BLaER1 treated with 17β-estradiol and CSF1 and Interleukin-3, amounts not matched to agents 10 nM and 100 nM (cell line): ENCODE measurements at regions not wholly inside any gene's neighbourhood (a gene's known extent, or its start where the extent isn't known, plus 50 kb on each side); places are given as distances from the start of the nearest gene placed in this dataset.
A peak's percentile ranks its signal among the peaks of the same experiment; 100 is the strongest.

ENCODE experiments used
- H3K27ac ChIP-seq, 11 experiments: shearing (Covaris generic); formaldehyde crosslinking; 2 replicates each; pipeline ENCODE4 v1.8.1; 2022
- H3K27me3 ChIP-seq, 11 experiments: shearing (Covaris generic); formaldehyde crosslinking; 2 replicates each; pipeline ENCODE4 v1.8.1; 2022
- H3K36me3 ChIP-seq, 11 experiments: shearing (Covaris generic); formaldehyde crosslinking; 2 replicates each; pipeline ENCODE4 v1.8.1; 2022
- H3K4me1 ChIP-seq, 10 experiments: shearing (Covaris generic); formaldehyde crosslinking; 2 replicates each; pipeline ENCODE4 v1.8.1; 2022
- H3K4me2 ChIP-seq, 11 experiments: shearing (Covaris generic); formaldehyde crosslinking; 2 replicates each; pipeline ENCODE4 v1.8.1; 2022
- H3K4me3 ChIP-seq, 10 experiments: shearing (Covaris generic); formaldehyde crosslinking; 2 replicates each; pipeline ENCODE4 v1.8.1; 2022
- H3K9ac ChIP-seq, 11 experiments: shearing (Covaris generic); formaldehyde crosslinking; 2 replicates each; pipeline ENCODE4 v1.8.1; 2022
- H3K9me3 ChIP-seq, 11 experiments: shearing (Covaris generic); formaldehyde crosslinking; replicated peaks in 1 of 11; 2 replicates each; pipeline ENCODE4 v1.8.1; 2022
- H4K20me1 ChIP-seq, 11 experiments: shearing (Covaris generic); formaldehyde crosslinking; 2 replicates each; pipeline ENCODE4 v1.8.1; 2022
- Cebpa-rat ChIP-seq, 11 experiments: shearing (Covaris generic); IDR thresholded peaks; 2 replicates each; pipeline ENCODE4 v1.8.1; 2022

GRCh38 chr1:59064592-59064991, 232.3 kb upstream of the FGGY start:
- no peak for TF ChIP-seq Cebpa-rat (IDR thresholded peaks at IDR 0.05)
- no peak overlapping the region for H3K9ac ChIP-seq
- no peak overlapping the region for H3K27ac ChIP-seq
- H3K4me3 ChIP-seq: no peak overlapping the region
- H3K4me1 ChIP-seq: peaks cover 16 to 30% (median 18%) of the 10 kb centered on the region in 10 experiments
- H4K20me1 ChIP-seq: no peaks in the 10 kb centered on the region
- H3K36me3 ChIP-seq: no peaks in the 10 kb centered on the region
- peaks cover 0 to 11% (median 0%) of the 10 kb centered on the region in 11 experiments; a peak in 2 of 22 replicates for H3K9me3 ChIP-seq
- H3K4me2 ChIP-seq: no peak overlapping the region
- no peaks in the 10 kb centered on the region for H3K27me3 ChIP-seq

- no peak overlapping the region for H3K27ac ChIP-seq
- no peaks in the 10 kb centered on the region for H3K9me3 ChIP-seq
- TF ChIP-seq Cebpa-rat (IDR thresholded peaks at IDR 0.05): no peak
These were observed 230.7 kb upstream of the FGGY start for GRCh38 chr1:59066236-59066635.

GRCh38 chr1:59070610-59071009, 226.3 kb upstream of the FGGY start:
- no peak overlapping the region for H3K9ac ChIP-seq
- H3K36me3 ChIP-seq: no peaks in the 10 kb centered on the region
- H3K4me2 ChIP-seq: peak overlapping the region in 5 of 11 experiments; percentile 33 to 70 (median 60); a peak in 8 of 22 replicates
- TF ChIP-seq Cebpa-rat (IDR thresholded peaks at IDR 0.05): no peak
- no peaks in the 10 kb centered on the region for H3K27me3 ChIP-seq
- peaks cover 12 to 32% (median 21%) of the 10 kb centered on the region in 10 experiments for H3K4me1 ChIP-seq
- H4K20me1 ChIP-seq: no peaks in the 10 kb centered on the region
- peak overlapping the region in 1 of 11 experiments; percentile 51; a peak in 1 of 22 replicates for H3K27ac ChIP-seq
- H3K4me3 ChIP-seq: no peak overlapping the region
- H3K9me3 ChIP-seq: peaks cover 0 to 4% (median 0%) of the 10 kb centered on the region in 11 experiments; a peak in 2 of 22 replicates

More at GRCh38 chr1:59066236-59066635, 230.7 kb upstream of the FGGY start:
- no peak overlapping the region for H3K4me3 ChIP-seq
- no peak overlapping the region for H3K9ac ChIP-seq
- H3K4me2 ChIP-seq: no peak overlapping the region
- no peaks in the 10 kb centered on the region for H4K20me1 ChIP-seq
- H3K4me1 ChIP-seq: peaks cover 18 to 38% (median 21%) of the 10 kb centered on the region in 10 experiments
- no peaks in the 10 kb centered on the region for H3K27me3 ChIP-seq
- H3K36me3 ChIP-seq: no peaks in the 10 kb centered on the region

GRCh38 chr1:59071289-59071688, 225.6 kb upstream of the FGGY start:
- TF ChIP-seq Cebpa-rat (IDR thresholded peaks at IDR 0.05): no peak
- H3K4me3 ChIP-seq: no peak overlapping the region
- H3K27me3 ChIP-seq: no peaks in the 10 kb centered on the region
- H3K9ac ChIP-seq: no peak overlapping the region
- no peaks in the 10 kb centered on the region for H3K36me3 ChIP-seq
- H3K27ac ChIP-seq: peak overlapping the region in 3 of 11 experiments; percentile 4 to 51 (median 15); a peak in 4 of 22 replicates
- H4K20me1 ChIP-seq: no peaks in the 10 kb centered on the region
- H3K9me3 ChIP-seq: peaks cover 0 to 4% (median 0%) of the 10 kb centered on the region in 11 experiments; a peak in 2 of 22 replicates
- H3K4me1 ChIP-seq: peaks cover 12 to 39% (median 21%) of the 10 kb centered on the region in 10 experiments
- H3K4me2 ChIP-seq: peak overlapping the region; percentile 9 to 73 (median 56); a peak in 18 of 22 replicates

- no peak overlapping the region for H3K4me3 ChIP-seq
- TF ChIP-seq Cebpa-rat (IDR thresholded peaks at IDR 0.05): no peak
- H3K9ac ChIP-seq: no peak overlapping the region
- no peaks in the 10 kb centered on the region for H3K36me3 ChIP-seq
- H3K4me2 ChIP-seq: peak overlapping the region; percentile 43 to 73 (median 58)
- peak overlapping the region in 4 of 11 experiments; percentile 4 to 51 (median 22); a peak in 5 of 22 replicates for H3K27ac ChIP-seq
- H4K20me1 ChIP-seq: no peaks in the 10 kb centered on the region
- H3K27me3 ChIP-seq: no peaks in the 10 kb centered on the region
- H3K9me3 ChIP-seq: peaks cover 0 to 4% (median 0%) of the 10 kb centered on the region in 11 experiments; a peak in 2 of 22 replicates
- H3K4me1 ChIP-seq: peaks cover 12 to 46% (median 21%) of the 10 kb centered on the region in 10 experiments
These were observed 224.9 kb upstream of the FGGY start for GRCh38 chr1:59071876-59072582.

GRCh38 chr1:59072583-59072947, 224.3 kb upstream of the FGGY start:
- H3K4me3 ChIP-seq: no peak overlapping the region
- H3K9me3 ChIP-seq: peaks cover 0 to 4% (median 0%) of the 10 kb centered on the region in 11 experiments; a peak in 2 of 22 replicates
- no peaks in the 10 kb centered on the region for H3K27me3 ChIP-seq
- peak overlapping the region; percentile 43 to 73 (median 58) for H3K4me2 ChIP-seq
- no peaks in the 10 kb centered on the region for H3K36me3 ChIP-seq
- no peak for TF ChIP-seq Cebpa-rat (IDR thresholded peaks at IDR 0.05)
- H3K9ac ChIP-seq: no peak overlapping the region
- no peaks in the 10 kb centered on the region for H4K20me1 ChIP-seq
- H3K27ac ChIP-seq: peak overlapping the region in 3 of 11 experiments; percentile 21 to 51 (median 24); a peak in 3 of 22 replicates
- peaks cover 12 to 52% (median 21%) of the 10 kb centered on the region in 10 experiments for H3K4me1 ChIP-seq

- no peaks in the 10 kb centered on the region for H4K20me1 ChIP-seq
- no peak overlapping the region for H3K27ac ChIP-seq
- peaks cover 0 to 4% (median 0%) of the 10 kb centered on the region in 11 experiments; a peak in 2 of 22 replicates for H3K9me3 ChIP-seq
- H3K27me3 ChIP-seq: no peaks in the 10 kb centered on the region
- no peak overlapping the region for H3K4me2 ChIP-seq
- TF ChIP-seq Cebpa-rat (IDR thresholded peaks at IDR 0.05): no peak
- no peak overlapping the region for H3K4me3 ChIP-seq
- peaks cover 12 to 72% (median 21%) of the 10 kb centered on the region in 10 experiments for H3K4me1 ChIP-seq
- H3K36me3 ChIP-seq: no peaks in the 10 kb centered on the region
- no peak overlapping the region for H3K9ac ChIP-seq
These were observed 222.3 kb upstream of the FGGY start for GRCh38 chr1:59074598-59074997.

- H3K27me3 ChIP-seq: no peaks in the 10 kb centered on the region
- no peak overlapping the region for H3K4me3 ChIP-seq
- no peak overlapping the region for H3K9ac ChIP-seq
- H3K36me3 ChIP-seq: no peaks in the 10 kb centered on the region
- H4K20me1 ChIP-seq: no peaks in the 10 kb centered on the region
- no peak overlapping the region for H3K27ac ChIP-seq
- TF ChIP-seq Cebpa-rat (IDR thresholded peaks at IDR 0.05): no peak
- H3K9me3 ChIP-seq: peaks cover 0 to 4% (median 0%) of the 10 kb centered on the region in 11 experiments; a peak in 2 of 22 replicates
- no peak overlapping the region for H3K4me2 ChIP-seq
- H3K4me1 ChIP-seq: peaks cover 12 to 76% (median 21%) of the 10 kb centered on the region in 10 experiments
These were observed 221.9 kb upstream of the FGGY start for GRCh38 chr1:59075021-59075420.

- Histone ChIP-seq H3K27me3 (no peaks in the 10 kb centered on the region), H4K20me1 (no peaks in the 10 kb centered on the region), H3K4me1 (peaks cover 12 to 68% (median 14%) of the 10 kb centered on the region in 10 experiments), H3K4me3 (no peak overlapping the region), H3K36me3 (no peaks in the 10 kb centered on the region), H3K9ac (peak overlapping the region in 2 of 11 experiments; percentile 12 to 59; a peak in 1 of 22 replicates), H3K27ac (peak overlapping the region in 3 of 11 experiments; percentile 32 to 79 (median 69); a peak in 5 of 22 replicates), H3K9me3 (peaks cover 0 to 4% (median 0%) of the 10 kb centered on the region in 11 experiments; a peak in 2 of 22 replicates), H3K4me2 (peak overlapping the region in 3 of 11 experiments; percentile 39 to 84 (median 77); a peak in 5 of 22 replicates)
- no peak for TF ChIP-seq Cebpa-rat (IDR thresholded peaks at IDR 0.05)
These were observed 220.3 kb upstream of the FGGY start for GRCh38 chr1:59076612-59077011.
